GM23338 (cell line): ENCODE measurements at regions not wholly inside any gene's neighbourhood (a gene's known extent, or its start where the extent isn't known, plus 50 kb on each side); places are given as distances from the start of the nearest gene placed in this dataset.

Source experiments
- ATAC-seq: fragments of 200-7000 bp; cut with Tn5 transposase; 3 replicates; pipeline ENCODE4 v1.9.1; 2020
- DNase-seq: peaks from one replicate; pipeline ENCODE4 v3.0.0-alpha.2; 2015; ENCODE audit warnings: low spot score
- H2AFZ ChIP-seq: fragments of 200-600 bp; sonication (generic); 2 replicates; pipeline ENCODE4 v1.8.0; 2016; ENCODE audit warnings: antibody characterized with exemption, mild to moderate bottlenecking, moderate library complexity
- H3F3A ChIP-seq: fragments of 200-600 bp; sonication (generic); replicated peaks from 2 replicates; pipeline ENCODE4 v1.8.0; 2017; ENCODE audit warnings: antibody characterized with exemption, mixed run types, low read depth
- H3K27ac ChIP-seq: fragments of 200-600 bp; sonication (generic); 2 replicates; pipeline ENCODE4 v1.6.1; 2016; ENCODE audit warnings: low read depth
- H3K27me3 ChIP-seq: fragments of 200-600 bp; sonication (generic); 2 replicates; pipeline ENCODE4 v1.8.0; 2016; ENCODE audit warnings: mild to moderate bottlenecking, mixed run types, moderate library complexity; ENCODE audit not compliant: insufficient read depth
- H3K36me3 ChIP-seq: fragments of 200-600 bp; sonication (generic); 2 replicates; pipeline ENCODE4 v1.8.0; 2016; ENCODE audit warnings: mild to moderate bottlenecking; ENCODE audit not compliant: insufficient read depth
- H3K4me1 ChIP-seq: fragments of 200-600 bp; sonication (generic); 2 replicates; pipeline ENCODE4 v1.8.0; 2016; ENCODE audit warnings: mild to moderate bottlenecking, moderate library complexity; ENCODE audit not compliant: insufficient read depth
- H3K4me2 ChIP-seq: fragments of 200-600 bp; sonication (generic); 2 replicates; pipeline ENCODE4 v1.7.1; 2017; ENCODE audit warnings: mixed run types
- H3K4me3 ChIP-seq: fragments of 200-600 bp; sonication (generic); 2 replicates; pipeline ENCODE4 v1.6.1; 2016; ENCODE audit warnings: mixed run types
- H3K79me2 ChIP-seq: fragments of 200-600 bp; sonication (generic); replicated peaks from 2 replicates; pipeline ENCODE4 v1.8.0; 2017; ENCODE audit warnings: mild to moderate bottlenecking; ENCODE audit not compliant: insufficient read depth
- H3K9me2 ChIP-seq: fragments of 200-600 bp; sonication (generic); 2 replicates; pipeline ENCODE4 v1.8.0; 2017; ENCODE audit not compliant: insufficient read depth
- H4K20me1 ChIP-seq: fragments of 200-600 bp; sonication (generic); replicated peaks from 2 replicates; pipeline ENCODE4 v1.8.0; 2017; ENCODE audit warnings: mild to moderate bottlenecking; ENCODE audit not compliant: insufficient read depth
- H3K27ac Mint-ChIP-seq: 2 replicates; pipeline ENCODE4 v1.8.0; 2020; ENCODE audit warnings: inconsistent platforms, mild to moderate bottlenecking, moderate library complexity, mixed read lengths
- H3K27me3 Mint-ChIP-seq: 3 replicates; pipeline ENCODE4 v1.8.0; 2022; ENCODE audit warnings: low read depth, mild to moderate bottlenecking, moderate library complexity, mixed read lengths, inconsistent platforms; ENCODE audit not compliant: insufficient read depth, poor library complexity
- H3K36me3 Mint-ChIP-seq: 3 replicates; pipeline ENCODE4 v1.8.0; 2021; ENCODE audit warnings: low read depth, mild to moderate bottlenecking, inconsistent platforms, moderate library complexity, mixed read lengths
- H3K4me1 Mint-ChIP-seq: 3 replicates; pipeline ENCODE4 v1.8.0; 2020; ENCODE audit warnings: mild to moderate bottlenecking, inconsistent platforms, mixed read lengths
- H3K4me3 Mint-ChIP-seq: 3 replicates; pipeline ENCODE4 v1.8.0; 2021; ENCODE audit warnings: moderate library complexity, mild to moderate bottlenecking, inconsistent platforms, mixed read lengths
- H3K9me3 Mint-ChIP-seq: 3 replicates; pipeline ENCODE4 v1.8.0; 2020; ENCODE audit warnings: moderate library complexity, mild to moderate bottlenecking, inconsistent platforms, mixed read lengths
- CREB1 ChIP-seq: fragments of 250-450 bp; sonication (Bioruptor Pico); IDR thresholded peaks from 2 replicates; pipeline ENCODE4 v1.5.0; 2020; ENCODE audit warnings: low read depth, mild to moderate bottlenecking, moderate library complexity
- CTCF ChIP-seq, 2 experiments: fragments of 200-600 bp in 1 of 2; sonication (generic) in 1 of 2; conservative IDR thresholded peaks; 2 replicates each; pipeline versions ENCODE4 v1.5.1 to v1.6.1; 2016 to 2017; ENCODE audit warnings: antibody characterized with exemption in 2 of 2, low read depth in 2 of 2, mild to moderate bottlenecking in 2 of 2, moderate library complexity in 1 of 2
- ETS1 ChIP-seq: IDR thresholded peaks from 2 replicates; pipeline ENCODE4 v1.6.1; 2016; ENCODE audit warnings: antibody characterized with exemption
- EZH2 ChIP-seq: fragments of 200-600 bp; sonication (generic); IDR thresholded peaks from one replicate; pipeline ENCODE4 v1.8.0; 2017; ENCODE audit warnings: antibody characterized with exemption, mild to moderate bottlenecking, low read depth; ENCODE audit not compliant: unreplicated experiment
- EZH2phosphoT487 ChIP-seq: fragments of 200-600 bp; sonication (generic); IDR thresholded peaks from one replicate; pipeline ENCODE4 v1.8.1; 2018; ENCODE audit warnings: antibody characterized with exemption; ENCODE audit not compliant: unreplicated experiment
- JUNB ChIP-seq: IDR thresholded peaks from one replicate; pipeline ENCODE4 v1.6.1; 2016; ENCODE audit warnings: antibody characterized with exemption; ENCODE audit not compliant: unreplicated experiment
- NANOG ChIP-seq: IDR thresholded peaks from 2 replicates; pipeline ENCODE4 v1.6.1; 2016; ENCODE audit warnings: antibody characterized with exemption, borderline replicate concordance
- POLR2AphosphoS5 ChIP-seq: IDR thresholded peaks from 2 replicates; pipeline ENCODE4 v1.6.1; 2016; ENCODE audit warnings: antibody characterized with exemption, low read depth
- REST ChIP-seq: IDR thresholded peaks from one replicate; pipeline ENCODE4 v1.6.1; 2018; ENCODE audit warnings: antibody characterized with exemption; ENCODE audit not compliant: unreplicated experiment
- STAT1 ChIP-seq: IDR thresholded peaks from one replicate; pipeline ENCODE4 v1.6.1; 2016; ENCODE audit warnings: antibody characterized with exemption; ENCODE audit not compliant: unreplicated experiment
- ZNF114 ChIP-seq: fragments of 250-450 bp; sonication (Bioruptor Pico); IDR thresholded peaks from 2 replicates; pipeline ENCODE4 v1.5.0; 2020; ENCODE audit warnings: mild to moderate bottlenecking, moderate library complexity
- ZNF331 ChIP-seq: fragments of 250-450 bp; sonication (Bioruptor Pico); IDR thresholded peaks from 2 replicates; pipeline ENCODE4 v1.5.0; 2020; ENCODE audit warnings: low read depth, mild to moderate bottlenecking, moderate library complexity
- ZNF462 ChIP-seq: fragments of 250-450 bp; sonication (Bioruptor Pico); IDR thresholded peaks from 2 replicates; pipeline ENCODE4 v1.5.0; 2020; ENCODE audit warnings: mild to moderate bottlenecking, moderate library complexity

- TF ChIP-seq POLR2AphosphoS5 (no peak), CREB1 (CRISPR knock-in tag) (no peak), ZNF331 (CRISPR knock-in tag) (no peak), ZNF462 (CRISPR knock-in tag) (no peak), ETS1 (no peak), ZNF114 (CRISPR knock-in tag) (no peak), NANOG (no peak), REST (no peak), CTCF (conservative IDR thresholded peaks at IDR 0.05; ENCODE audit: low read depth in 2 of 2) (no peak), EZH2phosphoT487 (no peak), JUNB (no peak), EZH2 (no peak), STAT1 (no peak)
- ATAC-seq, result no peak
- peaks cover 3% of the 10 kb centered on the region; the same call in 1 of the 2 replicates for H3K4me1 ChIP-seq
- H3K36me3 ChIP-seq, result no peaks in the 10 kb centered on the region
- H2AFZ ChIP-seq, result no peak overlapping the region
- no peaks in the 10 kb centered on the region for H3K27me3 ChIP-seq
- no peak overlapping the region for H3K27ac Mint-ChIP-seq
- H3K27ac ChIP-seq, result no peak overlapping the region
- H3K4me1 Mint-ChIP-seq, result peaks cover 8% of the 10 kb centered on the region
- H3K36me3 Mint-ChIP-seq, result no peaks in the 10 kb centered on the region
- H3K4me3 Mint-ChIP-seq, result no peak overlapping the region
- H4K20me1 ChIP-seq, result no peaks in the 10 kb centered on the region
- H3K79me2 ChIP-seq, result no peaks in the 10 kb centered on the region
- DNase-seq, result no peak
- no peak overlapping the region for H3K4me2 ChIP-seq
- H3K4me3 ChIP-seq, result no peak overlapping the region
- H3K9me2 ChIP-seq, result no peaks in the 10 kb centered on the region
- H3F3A ChIP-seq, result no peaks in the 10 kb centered on the region
- no peaks in the 10 kb centered on the region; the same call in 2 of the 3 replicates for H3K9me3 Mint-ChIP-seq
- no peaks in the 10 kb centered on the region for H3K27me3 Mint-ChIP-seq
Observed at GRCh38 chr12:88737838-88738472, 157.7 kb upstream of the KITLG start.
